HepG2 (cell line): ENCODE measurements at regions not wholly inside any gene's neighbourhood (a gene's known extent, or its start where the extent isn't known, plus 50 kb on each side); places are given as distances from the start of the nearest gene placed in this dataset.

Experiments
- ATAC-seq: fragments of 200-7000 bp; cut with Tn5 transposase; 3 replicates; pipeline ENCODE4 v1.9.1; 2020; ENCODE audit warnings: mild to moderate bottlenecking, moderate library complexity
- BruUV-seq: library from RNA; stranded (reverse); fragments of 400-500 nt; replicated peaks from 2 replicates; lab custom pipeline; 2021; lab: Mats Ljungman, UMichigan
- CTCF ChIA-PET: fragments of 300-600 bp; formaldehyde crosslinking; extraction: SDS; loops from one replicate; lab custom pipeline; 2021; ENCODE audit warnings: low total read pairs, inconsistent platforms, low intra/inter-chr PET ratio; lab: Yijun Ruan, JAX
- POLR2A ChIA-PET: fragments of 350-600 bp; sonication (Branson Sonifier 250); formaldehyde crosslinking; loops from one replicate; lab custom pipeline; 2020; ENCODE audit warnings: antibody characterized with exemption, inconsistent platforms; lab: Yijun Ruan, JAX
- DNase-seq: peaks from one replicate; pipeline ENCODE4 v3.0.0-alpha.2; 2015; ENCODE audit warnings: low spot score
- FAIRE-seq: peaks from 3 replicates; lab custom pipeline; 2011; peaks lifted over from hg19 to GRCh38; lab: Jason Lieb, UNC
- H2AFZ ChIP-seq: one replicate; pipeline ENCODE4 v1.6.1; 2011; ENCODE audit warnings: low read length, inconsistent platforms
- H3K27ac ChIP-seq: fragments of 300-600 bp; 3 replicates; pipeline ENCODE4 v1.8.0; 2011; ENCODE audit warnings: mixed run types, mild to moderate bottlenecking, mixed read lengths, low read length, inconsistent platforms; ENCODE audit not compliant: insufficient read depth; ENCODE audit errors: extremely low read length
- H3K27me3 ChIP-seq, 2 experiments: fragments of 200-600 bp in 1 of 2; 2 replicates in 1 of 2; 3 replicates in 1 of 2; pipeline versions ENCODE4 v1.6.0 to v1.8.0; 2011; ENCODE audit warnings: low read length in 2 of 2, mild to moderate bottlenecking in 2 of 2, moderate library complexity in 2 of 2, inconsistent platforms in 1 of 2; ENCODE audit not compliant: insufficient read depth in 2 of 2, control insufficient read depth in 1 of 2
- H3K36me3 ChIP-seq, 2 experiments: fragments of 200-600 bp in 1 of 2; replicated peaks in 1 of 2; 2 replicates in 1 of 2; 3 replicates in 1 of 2; pipeline versions ENCODE4 v1.5.1 to v1.8.0; 2011; ENCODE audit warnings: low read length in 2 of 2, inconsistent platforms in 1 of 2; ENCODE audit not compliant: insufficient read depth in 2 of 2, control insufficient read depth in 1 of 2
- H3K4me1 ChIP-seq: 2 replicates; pipeline ENCODE4 v1.5.1; 2012; ENCODE audit warnings: low read length, inconsistent platforms; ENCODE audit not compliant: insufficient read depth
- H3K4me2 ChIP-seq: 2 replicates; pipeline ENCODE4 v1.6.0; 2011; ENCODE audit warnings: low read depth, low read length, inconsistent platforms
- H3K4me3 ChIP-seq, 3 experiments: fragments of 200-600 bp in 1 of 3; sonication (generic), shearing (Covaris generic) in 1 of 3; replicated peaks in 1 of 3; 2 replicates each; pipeline ENCODE4 v1.5.1; 2011 to 2016; ENCODE audit warnings: low read length in 3 of 3, inconsistent platforms in 2 of 3, low read depth in 2 of 3, mild to moderate bottlenecking in 2 of 3, control low read depth in 1 of 3, mixed read lengths in 1 of 3; ENCODE audit not compliant: insufficient read depth in 1 of 3
- H3K79me2 ChIP-seq: one replicate; pipeline ENCODE4 v1.6.1; 2011; ENCODE audit warnings: low read length, inconsistent platforms; ENCODE audit not compliant: insufficient read depth
- H3K9ac ChIP-seq: 2 replicates; pipeline ENCODE4 v1.6.0; 2011; ENCODE audit warnings: mild to moderate bottlenecking, low read depth, low read length, inconsistent platforms; ENCODE audit not compliant: insufficient read depth
- H3K9me3 ChIP-seq: 2 replicates; pipeline ENCODE4 v1.5.1; 2012; ENCODE audit warnings: mild to moderate bottlenecking, low read length
- H4K20me1 ChIP-seq: 2 replicates; pipeline ENCODE4 v1.6.0; 2011; ENCODE audit warnings: inconsistent platforms, mild to moderate bottlenecking, low read length, moderate library complexity; ENCODE audit not compliant: insufficient read depth
- JARID2 ChIP-seq: sonication (generic); formaldehyde crosslinking; IDR thresholded peaks from 2 replicates; pipeline ENCODE4 v1.8.1; 2023; ENCODE audit warnings: missing genetic modification reagents, inconsistent platforms; ENCODE audit not compliant: insufficient replicate concordance
- MLLT10 ChIP-seq: sonication (generic); formaldehyde crosslinking; IDR thresholded peaks from 2 replicates; pipeline ENCODE4 v1.4.0; 2020; ENCODE audit warnings: missing genetic modification reagents
- NONO ChIP-seq, 2 experiments: fragments of 450-650 bp in 1 of 2; sonication (generic) in 1 of 2; formaldehyde crosslinking in 1 of 2; IDR thresholded peaks in 1 of 2; conservative IDR thresholded peaks in 1 of 2; 2 replicates each; pipeline versions ENCODE4 v1.6.1 to v1.8.0; 2017 to 2022; ENCODE audit warnings: mild to moderate bottlenecking in 1 of 2, missing genetic modification reagents in 1 of 2, moderate library complexity in 1 of 2
- SRF ChIP-seq: IDR thresholded peaks from 2 replicates; pipeline ENCODE4 v1.6.1; 2011; ENCODE audit warnings: mild to moderate bottlenecking, low read depth, low read length, moderate library complexity
- TEAD2 ChIP-seq: sonication (generic); formaldehyde crosslinking; IDR thresholded peaks from 2 replicates; pipeline ENCODE4 v1.9.0; 2021; ENCODE audit warnings: missing genetic modification reagents
- TEF ChIP-seq: sonication (generic); formaldehyde crosslinking; IDR thresholded peaks from 2 replicates; pipeline ENCODE4 v1.5.0; 2020; ENCODE audit warnings: missing genetic modification reagents
- ZBTB26 ChIP-seq: IDR thresholded peaks from 2 replicates; pipeline ENCODE4 v1.6.1; 2016; ENCODE audit warnings: missing compliant biosample characterization, missing genetic modification reagents, borderline replicate concordance
- ZNF274 ChIP-seq: sonication (generic); formaldehyde crosslinking; IDR thresholded peaks from 2 replicates; pipeline ENCODE4 v1.5.1; 2020; ENCODE audit warnings: mild to moderate bottlenecking, missing genetic modification reagents
- ZNF557 ChIP-seq: sonication (generic); formaldehyde crosslinking; IDR thresholded peaks from 2 replicates; pipeline ENCODE4 v1.4.0; 2020; ENCODE audit warnings: missing genetic modification reagents
- ZNF660 ChIP-seq: sonication (generic); formaldehyde crosslinking; IDR thresholded peaks from 2 replicates; pipeline ENCODE4 v1.5.1; 2020; ENCODE audit warnings: mild to moderate bottlenecking, low read depth, missing genetic modification reagents, borderline replicate concordance
- ZNF670 ChIP-seq: sonication (generic); formaldehyde crosslinking; IDR thresholded peaks from 2 replicates; pipeline ENCODE4 v1.8.0; 2022; ENCODE audit warnings: mild to moderate bottlenecking, missing genetic modification reagents, borderline replicate concordance
- ZNF746 ChIP-seq: sonication (generic); formaldehyde crosslinking; IDR thresholded peaks from 2 replicates; pipeline ENCODE4 v1.8.0; 2022; ENCODE audit warnings: mild to moderate bottlenecking, missing genetic modification reagents
- ZNF777 ChIP-seq: sonication (generic); formaldehyde crosslinking; IDR thresholded peaks from 2 replicates; pipeline ENCODE4 v1.4.0; 2020; ENCODE audit warnings: missing genetic modification reagents
- ZNF780A ChIP-seq: sonication (generic); formaldehyde crosslinking; IDR thresholded peaks from 2 replicates; pipeline ENCODE4 v1.8.0; 2022; ENCODE audit warnings: mild to moderate bottlenecking, missing genetic modification reagents, moderate library complexity
- ZNF792 ChIP-seq: IDR thresholded peaks from 2 replicates; pipeline ENCODE4 v1.6.1; 2016
- WGBS: methylation state at CpG from one replicate; pipeline ENCODE4 v1.1.6; 2017; ENCODE audit warnings: low lambda C conversion rate; 5-methylcytosine and 5-hydroxymethylcytosine counted together
- in situ Hi-C: cut with HindIII; loops from 2 replicates; pipeline ENCODE4 v1.10.0; 2017; ENCODE audit warnings: low pct_unique_long_range_greater_than_20kb; ENCODE audit not compliant: extremely low pct_ligation_motif_present
- intact Hi-C: fragments of 100-400 bp; cut with micrococcal nuclease; formaldehyde crosslinking; loops from one replicate; pipeline ENCODE4 v1.10.0; 2022; ENCODE audit not compliant: unreplicated experiment
- TF ChIP-seq, protein P1 (sequence below): IDR thresholded peaks from 2 replicates; pipeline ENCODE4 v1.6.1; 2016
- TF ChIP-seq, protein P2 (sequence below): sonication (generic); formaldehyde crosslinking; IDR thresholded peaks from 2 replicates; pipeline ENCODE4 v1.4.0; 2020; ENCODE audit warnings: low read depth, missing genetic modification reagents
- TF ChIP-seq, protein P3 (sequence below): IDR thresholded peaks from 2 replicates; pipeline ENCODE4 v1.6.1; 2016; ENCODE audit warnings: low read depth

DNA sequence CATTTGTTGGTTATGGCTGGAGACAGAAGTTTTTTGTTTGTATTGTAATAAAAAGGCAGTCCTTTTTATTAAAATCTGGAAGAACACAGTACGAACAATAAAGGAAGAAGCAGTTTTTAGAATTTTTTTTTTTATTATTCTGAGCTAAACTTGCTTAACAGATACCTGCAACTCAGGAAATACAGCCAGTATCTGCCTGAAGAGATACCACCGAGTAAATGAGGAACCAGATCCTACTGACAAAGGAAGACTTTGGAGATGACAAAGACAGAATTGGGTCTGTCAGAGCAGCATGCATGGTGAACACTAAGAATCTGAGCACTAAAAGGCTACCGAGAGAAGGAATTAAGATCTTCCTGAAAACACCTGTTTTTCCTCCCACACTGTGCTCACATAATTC lies 1335.9 kb upstream of the SORCS1 start:
- WGBS, result 10% methylated on average over 3 of the region's 3 CpGs
- Histone ChIP-seq H3K79me2 (no peaks in the 10 kb centered on the region), H3K27ac (no peak overlapping the region), H3K4me1 (no peaks in the 10 kb centered on the region), H3K4me2 (no peak overlapping the region), H3K9me3 (peaks cover 70% of the 10 kb centered on the region), H4K20me1 (no peaks in the 10 kb centered on the region), H2AFZ (no peak overlapping the region), H3K36me3 (no peaks in the 10 kb centered on the region), H3K9ac (no peak overlapping the region), H3K27me3 (no peaks in the 10 kb centered on the region; a peak in 1 of 5 replicates), H3K4me3 (no peak overlapping the region)
- ChIA-PET CTCF (no interaction called here), POLR2A (no interaction called here)
- no TSS peak for BruUV-seq
- ATAC-seq (no peak), FAIRE-seq (no peak), DNase-seq (no peak)
- in situ Hi-C loops, result no loop called here
- intact Hi-C loops, result no loop called here
- no peak for TF ChIP-seq ZNF670
- no peak for TF ChIP-seq ZNF746 (CRISPR knock-in tag)
- no peak for TF ChIP-seq ZNF557 (CRISPR knock-in tag)
- TF ChIP-seq SRF, result no peak
- TF ChIP-seq ZNF792 (CRISPR knock-in tag), result no peak
- no peak for TF ChIP-seq JARID2 (CRISPR knock-in tag)
- TF ChIP-seq, protein P1, sequence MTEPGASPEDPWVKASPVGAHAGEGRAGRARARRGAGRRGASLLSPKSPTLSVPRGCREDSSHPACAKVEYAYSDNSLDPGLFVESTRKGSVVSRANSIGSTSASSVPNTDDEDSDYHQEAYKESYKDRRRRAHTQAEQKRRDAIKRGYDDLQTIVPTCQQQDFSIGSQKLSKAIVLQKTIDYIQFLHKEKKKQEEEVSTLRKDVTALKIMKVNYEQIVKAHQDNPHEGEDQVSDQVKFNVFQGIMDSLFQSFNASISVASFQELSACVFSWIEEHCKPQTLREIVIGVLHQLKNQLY, result no peak
- TF ChIP-seq ZNF777 (CRISPR knock-in tag), result no peak
- TF ChIP-seq ZNF274, result no peak
- TF ChIP-seq, protein P2, sequence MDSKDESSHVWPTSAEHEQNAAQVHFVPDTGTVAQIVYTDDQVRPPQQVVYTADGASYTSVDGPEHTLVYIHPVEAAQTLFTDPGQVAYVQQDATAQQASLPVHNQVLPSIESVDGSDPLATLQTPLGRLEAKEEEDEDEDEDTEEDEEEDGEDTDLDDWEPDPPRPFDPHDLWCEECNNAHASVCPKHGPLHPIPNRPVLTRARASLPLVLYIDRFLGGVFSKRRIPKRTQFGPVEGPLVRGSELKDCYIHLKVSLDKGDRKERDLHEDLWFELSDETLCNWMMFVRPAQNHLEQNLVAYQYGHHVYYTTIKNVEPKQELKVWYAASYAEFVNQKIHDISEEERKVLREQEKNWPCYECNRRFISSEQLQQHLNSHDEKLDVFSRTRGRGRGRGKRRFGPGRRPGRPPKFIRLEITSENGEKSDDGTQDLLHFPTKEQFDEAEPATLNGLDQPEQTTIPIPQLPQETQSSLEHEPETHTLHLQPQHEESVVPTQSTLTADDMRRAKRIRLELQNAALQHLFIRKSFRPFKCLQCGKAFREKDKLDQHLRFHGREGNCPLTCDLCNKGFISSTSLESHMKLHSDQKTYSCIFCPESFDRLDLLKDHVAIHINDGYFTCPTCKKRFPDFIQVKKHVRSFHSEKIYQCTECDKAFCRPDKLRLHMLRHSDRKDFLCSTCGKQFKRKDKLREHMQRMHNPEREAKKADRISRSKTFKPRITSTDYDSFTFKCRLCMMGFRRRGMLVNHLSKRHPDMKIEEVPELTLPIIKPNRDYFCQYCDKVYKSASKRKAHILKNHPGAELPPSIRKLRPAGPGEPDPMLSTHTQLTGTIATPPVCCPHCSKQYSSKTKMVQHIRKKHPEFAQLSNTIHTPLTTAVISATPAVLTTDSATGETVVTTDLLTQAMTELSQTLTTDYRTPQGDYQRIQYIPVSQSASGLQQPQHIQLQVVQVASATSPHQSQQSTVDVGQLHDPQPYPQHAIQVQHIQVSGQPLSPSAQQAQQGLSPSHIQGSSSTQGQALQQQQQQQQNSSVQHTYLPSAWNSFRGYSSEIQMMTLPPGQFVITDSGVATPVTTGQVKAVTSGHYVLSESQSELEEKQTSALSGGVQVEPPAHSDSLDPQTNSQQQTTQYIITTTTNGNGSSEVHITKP (CRISPR knock-in tag), result no peak
- no peak for TF ChIP-seq TEAD2 (CRISPR knock-in tag)
- TF ChIP-seq NONO (IDR thresholded peaks at IDR 0.05), result no peak
- TF ChIP-seq NONO (CRISPR knock-in tag; conservative IDR thresholded peaks at IDR 0.05), result no peak
- TF ChIP-seq, protein P3, sequence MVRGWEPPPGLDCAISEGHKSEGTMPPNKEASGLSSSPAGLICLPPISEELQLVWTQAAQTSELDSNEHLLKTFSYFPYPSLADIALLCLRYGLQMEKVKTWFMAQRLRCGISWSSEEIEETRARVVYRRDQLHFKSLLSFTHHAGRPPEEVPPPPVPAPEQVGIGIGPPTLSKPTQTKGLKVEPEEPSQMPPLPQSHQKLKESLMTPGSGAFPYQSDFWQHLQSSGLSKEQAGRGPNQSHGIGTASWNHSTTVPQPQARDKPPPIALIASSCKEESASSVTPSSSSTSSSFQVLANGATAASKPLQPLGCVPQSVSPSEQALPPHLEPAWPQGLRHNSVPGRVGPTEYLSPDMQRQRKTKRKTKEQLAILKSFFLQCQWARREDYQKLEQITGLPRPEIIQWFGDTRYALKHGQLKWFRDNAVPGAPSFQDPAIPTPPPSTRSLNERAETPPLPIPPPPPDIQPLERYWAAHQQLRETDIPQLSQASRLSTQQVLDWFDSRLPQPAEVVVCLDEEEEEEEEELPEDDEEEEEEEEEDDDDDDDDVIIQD, result no peak
- TF ChIP-seq MLLT10 (CRISPR knock-in tag), result no peak
- no peak for TF ChIP-seq ZNF660
- TF ChIP-seq TEF, result no peak
- no peak for TF ChIP-seq ZNF780A (CRISPR knock-in tag)
- no peak for TF ChIP-seq ZBTB26 (CRISPR knock-in tag)
